DMS53 treated with DMSO at 0.1 percent for 48 hours (cell line): ENCODE measurements at regions not wholly inside any gene's neighbourhood (a gene's known extent, or its start where the extent isn't known, plus 50 kb on each side); places are given as distances from the start of the nearest gene placed in this dataset.
A peak's percentile ranks its signal among the peaks of the same experiment; 100 is the strongest.

ENCODE experiments used
- DNase-seq: peaks from one replicate; lab custom pipeline; 2025; ENCODE audit not compliant: unreplicated experiment; lab: John Stamatoyannopoulos, UW

- no peak for DNase-seq
These were observed 510.0 kb upstream of the ZEB2 start for GRCh38 chr2:145029873-145030272.

GRCh38 chr2:145029081-145029480, 509.2 kb upstream of the ZEB2 start:
- no peak for DNase-seq

GRCh38 chr2:145028101-145028920, 508.4 kb upstream of the ZEB2 start:
- DNase-seq = no peak

- no peak for DNase-seq
These were observed 506.8 kb upstream of the ZEB2 start for GRCh38 chr2:145026456-145027455.

- no peak for DNase-seq
These were observed 505.5 kb upstream of the ZEB2 start for GRCh38 chr2:145025382-145025781.

GRCh38 chr2:145023334-145023934, 503.5 kb upstream of the ZEB2 start:
- DNase-seq = no peak

- no peak for DNase-seq
These were observed 502.9 kb upstream of the ZEB2 start for GRCh38 chr2:145022666-145023333.

- DNase-seq = no peak
These were observed 502.2 kb upstream of the ZEB2 start for GRCh38 chr2:145021962-145022665.

- DNase-seq = no peak
These were observed 500.8 kb upstream of the ZEB2 start for GRCh38 chr2:145020694-145021093.

GRCh38 chr2:145020139-145020538, 500.2 kb upstream of the ZEB2 start:
- DNase-seq = no peak

GRCh38 chr2:145018502-145018901, 498.6 kb upstream of the ZEB2 start:
- peak; percentile 39 for DNase-seq

- no peak for DNase-seq
These were observed 497.2 kb upstream of the ZEB2 start for GRCh38 chr2:145017149-145017548.

- no peak for DNase-seq
These were observed 496.8 kb upstream of the ZEB2 start for GRCh38 chr2:145016711-145017110.

GRCh38 chr2:145015561-145015960, 495.6 kb upstream of the ZEB2 start:
- no peak for DNase-seq

GRCh38 chr2:145012806-145013205, 492.9 kb upstream of the ZEB2 start:
- DNase-seq = no peak

- DNase-seq = no peak
These were observed 492.3 kb upstream of the ZEB2 start for GRCh38 chr2:145012214-145012670.

GRCh38 chr2:145010635-145011034, 490.7 kb upstream of the ZEB2 start:
- DNase-seq = no peak

- DNase-seq = no peak
These were observed 488.0 kb upstream of the ZEB2 start for GRCh38 chr2:145007960-145008263.

GRCh38 chr2:145007093-145007959, 487.4 kb upstream of the ZEB2 start:
- DNase-seq = no peak
